ENCODE measurements at regions not wholly inside any gene's neighbourhood (a gene's known extent, or its start where the extent isn't known, plus 50 kb on each side); places are given as distances from the start of the nearest gene placed in this dataset.

- Histone ChIP-seq H3K9me3 (ENCODE audit: low read length) (no peaks in the 10 kb centered on the region), H3K9ac (ENCODE audit: low read length) (no peak overlapping the region), H3K4me1 (ENCODE audit: low read length) (no peaks in the 10 kb centered on the region), H3K79me2 (ENCODE audit: low read length) (no peaks in the 10 kb centered on the region), H4K20me1 (ENCODE audit: insufficient read depth, low read depth, low read length) (no peaks in the 10 kb centered on the region), H3K27me3 (ENCODE audit: low read length) (no peaks in the 10 kb centered on the region), H3K4me2 (ENCODE audit: low read depth, low read length, poor library complexity, severe bottlenecking) (no peak overlapping the region), H2AFZ (ENCODE audit: low read length) (no peak overlapping the region), H3K9me2 (replicated peaks; ENCODE audit: insufficient read depth, low read length) (no peaks in the 10 kb centered on the region), H3K36me3 (ENCODE audit: insufficient read depth, low read length) (no peaks in the 10 kb centered on the region), H3K4me3 (ENCODE audit: low read length) (no peak overlapping the region), H3K27ac (ENCODE audit: low read length) (no peak overlapping the region)
- no peak for DNase-seq
Observed at GRCh38 chr2:184504252-184504651, 94.1 kb upstream of the ZNF804A start.

- Histone ChIP-seq H3K27me3 (ENCODE audit: low read length) (no peaks in the 10 kb centered on the region), H3K36me3 (ENCODE audit: insufficient read depth, low read length) (no peaks in the 10 kb centered on the region), H4K20me1 (ENCODE audit: insufficient read depth, low read depth, low read length) (no peaks in the 10 kb centered on the region), H3K79me2 (ENCODE audit: low read length) (no peaks in the 10 kb centered on the region), H3K9ac (ENCODE audit: low read length) (no peak overlapping the region), H3K4me1 (ENCODE audit: low read length) (no peaks in the 10 kb centered on the region), H3K9me3 (ENCODE audit: low read length) (no peaks in the 10 kb centered on the region), H3K9me2 (replicated peaks; ENCODE audit: insufficient read depth, low read length) (no peaks in the 10 kb centered on the region; the same call in 1 of the 2 replicates), H3K4me3 (ENCODE audit: low read length) (no peak overlapping the region), H2AFZ (ENCODE audit: low read length) (no peak overlapping the region), H3K27ac (ENCODE audit: low read length) (no peak overlapping the region), H3K4me2 (ENCODE audit: low read depth, low read length, poor library complexity, severe bottlenecking) (no peak overlapping the region)
- DNase-seq, result no peak
Observed at GRCh38 chr2:184507254-184507653, 91.1 kb upstream of the ZNF804A start.

GRCh38 chr2:184517402-184517801, 80.9 kb upstream of the ZNF804A start:
- no peak for DNase-seq
- Histone ChIP-seq H3K4me1 (ENCODE audit: low read length) (no peaks in the 10 kb centered on the region), H3K4me2 (ENCODE audit: low read depth, low read length, poor library complexity, severe bottlenecking) (no peak overlapping the region), H3K9ac (ENCODE audit: low read length) (no peak overlapping the region), H3K36me3 (ENCODE audit: insufficient read depth, low read length) (no peaks in the 10 kb centered on the region), H3K27me3 (ENCODE audit: low read length) (no peaks in the 10 kb centered on the region), H3K27ac (ENCODE audit: low read length) (no peak overlapping the region), H3K4me3 (ENCODE audit: low read length) (no peak overlapping the region), H4K20me1 (ENCODE audit: insufficient read depth, low read depth, low read length) (no peaks in the 10 kb centered on the region), H2AFZ (ENCODE audit: low read length) (no peak overlapping the region), H3K9me3 (ENCODE audit: low read length) (no peaks in the 10 kb centered on the region), H3K9me2 (replicated peaks; ENCODE audit: insufficient read depth, low read length) (no peaks in the 10 kb centered on the region), H3K79me2 (ENCODE audit: low read length) (no peaks in the 10 kb centered on the region)

GRCh38 chr2:184520441-184520840, 77.9 kb upstream of the ZNF804A start:
- Histone ChIP-seq H3K79me2 (ENCODE audit: low read length) (no peaks in the 10 kb centered on the region), H3K4me3 (ENCODE audit: low read length) (no peak overlapping the region), H3K4me2 (ENCODE audit: low read depth, low read length, poor library complexity, severe bottlenecking) (no peak overlapping the region), H3K9me3 (ENCODE audit: low read length) (no peaks in the 10 kb centered on the region), H2AFZ (ENCODE audit: low read length) (no peak overlapping the region), H3K9ac (ENCODE audit: low read length) (no peak overlapping the region), H3K9me2 (replicated peaks; ENCODE audit: insufficient read depth, low read length) (no peaks in the 10 kb centered on the region), H3K36me3 (ENCODE audit: insufficient read depth, low read length) (no peaks in the 10 kb centered on the region), H3K27me3 (ENCODE audit: low read length) (no peaks in the 10 kb centered on the region), H3K27ac (ENCODE audit: low read length) (no peak overlapping the region), H3K4me1 (ENCODE audit: low read length) (no peaks in the 10 kb centered on the region), H4K20me1 (ENCODE audit: insufficient read depth, low read depth, low read length) (no peaks in the 10 kb centered on the region)
- no peak for DNase-seq

DNA sequence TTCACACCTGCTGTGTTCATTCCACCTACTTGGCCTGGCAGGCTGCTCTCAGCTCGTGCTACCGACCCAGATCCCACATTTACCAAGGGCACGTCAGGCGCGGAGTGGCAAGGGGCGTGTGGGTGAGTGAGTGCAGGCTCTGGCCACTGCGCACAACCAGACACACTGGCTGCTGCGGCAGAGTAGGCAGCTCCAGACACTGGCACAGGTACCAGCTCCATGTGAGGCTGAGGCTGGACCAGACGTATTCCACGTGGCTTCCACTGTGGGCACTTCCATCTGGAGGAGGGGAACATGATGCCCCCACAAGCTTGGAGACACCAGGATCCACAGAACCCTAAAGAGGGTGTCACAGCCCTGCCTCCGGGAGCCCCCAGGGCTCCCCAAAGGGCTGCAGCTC, 74.6 kb upstream of the ZNF804A start:
- no peak for DNase-seq
- Histone ChIP-seq H3K79me2 (ENCODE audit: low read length) (no peaks in the 10 kb centered on the region), H3K27me3 (ENCODE audit: low read length) (no peaks in the 10 kb centered on the region), H2AFZ (ENCODE audit: low read length) (no peak overlapping the region), H3K9me3 (ENCODE audit: low read length) (peaks cover 13% of the 10 kb centered on the region; the same call in 1 of the 2 replicates), H3K9me2 (replicated peaks; ENCODE audit: insufficient read depth, low read length) (no peaks in the 10 kb centered on the region), H3K36me3 (ENCODE audit: insufficient read depth, low read length) (no peaks in the 10 kb centered on the region), H3K4me2 (ENCODE audit: low read depth, low read length, poor library complexity, severe bottlenecking) (no peak overlapping the region), H4K20me1 (ENCODE audit: insufficient read depth, low read depth, low read length) (no peaks in the 10 kb centered on the region), H3K4me1 (ENCODE audit: low read length) (no peaks in the 10 kb centered on the region), H3K27ac (ENCODE audit: low read length) (no peak overlapping the region), H3K4me3 (ENCODE audit: low read length) (no peak overlapping the region), H3K9ac (ENCODE audit: low read length) (no peak overlapping the region)

DNA sequence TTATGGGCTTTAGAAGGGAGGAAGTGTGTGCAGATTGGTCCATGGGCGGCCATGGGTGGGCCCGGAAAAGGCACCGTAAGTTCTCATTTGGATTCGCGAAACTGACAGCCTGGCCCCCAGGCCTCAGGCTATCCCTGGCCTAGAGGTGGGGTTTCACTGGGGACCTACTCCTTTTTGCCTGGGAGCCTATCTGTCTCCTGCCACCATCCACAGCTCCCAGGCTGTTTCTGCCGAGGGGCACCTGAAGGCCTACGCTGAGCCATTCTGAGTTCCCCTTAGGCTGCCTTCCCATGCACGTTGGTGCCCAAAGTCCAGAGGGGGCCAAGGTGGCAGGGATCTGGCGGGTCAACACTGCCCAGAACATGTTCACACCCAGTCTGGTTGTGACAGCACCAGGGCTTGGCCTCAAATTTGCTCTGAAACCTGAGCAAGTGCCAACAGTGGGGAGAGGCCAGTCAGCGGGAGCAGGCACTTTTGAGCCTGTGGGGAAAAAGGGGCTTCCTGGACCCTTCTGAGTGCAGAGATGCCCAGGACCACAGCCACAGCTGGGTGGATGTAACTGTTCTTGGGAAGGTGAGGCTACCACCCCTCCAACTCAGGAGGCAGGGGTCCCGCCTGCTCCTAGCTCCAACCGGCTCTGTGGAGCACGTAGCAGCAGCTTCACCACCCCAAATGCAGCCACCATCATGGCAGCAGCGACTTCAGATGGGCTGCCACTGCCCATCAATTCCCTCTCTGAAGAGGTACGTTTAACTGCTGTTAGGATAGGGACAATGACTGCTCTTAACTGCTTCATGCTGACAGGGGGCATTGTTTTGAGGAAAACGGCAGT, 73.6 kb upstream of the ZNF804A start:
- no peak overlapping the region for H3K4me2 ChIP-seq (ENCODE audit: low read depth, low read length, poor library complexity, severe bottlenecking)
- H3K4me3 ChIP-seq (ENCODE audit: low read length), result no peak overlapping the region
- H4K20me1 ChIP-seq (ENCODE audit: insufficient read depth, low read depth, low read length), result no peaks in the 10 kb centered on the region
- no peaks in the 10 kb centered on the region for H3K4me1 ChIP-seq (ENCODE audit: low read length)
- no peak overlapping the region for H2AFZ ChIP-seq (ENCODE audit: low read length)
- DNase-seq, result no peak
- H3K9me3 ChIP-seq (ENCODE audit: low read length), result peaks cover 13% of the 10 kb centered on the region; the same call in 1 of the 2 replicates
- H3K79me2 ChIP-seq (ENCODE audit: low read length), result no peaks in the 10 kb centered on the region
- no peaks in the 10 kb centered on the region for H3K36me3 ChIP-seq (ENCODE audit: insufficient read depth, low read length)
- no peak overlapping the region for H3K27ac ChIP-seq (ENCODE audit: low read length)
- H3K9ac ChIP-seq (ENCODE audit: low read length), result no peak overlapping the region
- no peaks in the 10 kb centered on the region for H3K27me3 ChIP-seq (ENCODE audit: low read length)
- no peaks in the 10 kb centered on the region for H3K9me2 ChIP-seq (replicated peaks; ENCODE audit: insufficient read depth, low read length)

DNA sequence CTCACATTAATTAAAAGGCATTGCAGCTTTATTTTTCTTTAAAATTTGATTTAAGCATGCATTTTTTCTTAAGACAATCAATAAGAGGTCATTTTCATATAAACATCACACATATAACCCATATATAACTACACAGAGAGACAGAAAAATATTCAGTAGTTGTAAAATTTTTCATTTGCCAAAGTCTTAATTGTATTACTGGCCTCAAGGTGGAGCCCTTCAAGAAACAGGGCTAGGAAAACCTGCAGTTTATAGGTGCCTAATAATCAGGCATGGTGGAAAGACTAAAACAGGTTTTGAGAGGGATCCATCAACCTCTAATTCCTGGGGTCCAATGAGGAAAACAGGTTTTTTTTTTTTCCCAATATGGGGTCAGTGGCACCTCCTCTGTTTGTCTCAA, 71.3 kb upstream of the ZNF804A start:
- H3K36me3 ChIP-seq (ENCODE audit: insufficient read depth, low read length), result no peaks in the 10 kb centered on the region
- no peak overlapping the region for H3K4me3 ChIP-seq (ENCODE audit: low read length)
- no peak overlapping the region for H3K9ac ChIP-seq (ENCODE audit: low read length)
- H3K9me3 ChIP-seq (ENCODE audit: low read length), result peaks cover 13% of the 10 kb centered on the region; the same call in 1 of the 2 replicates
- no peak overlapping the region for H2AFZ ChIP-seq (ENCODE audit: low read length)
- H3K4me2 ChIP-seq (ENCODE audit: low read depth, low read length, poor library complexity, severe bottlenecking), result no peak overlapping the region
- no peaks in the 10 kb centered on the region for H3K79me2 ChIP-seq (ENCODE audit: low read length)
- no peaks in the 10 kb centered on the region for H3K27me3 ChIP-seq (ENCODE audit: low read length)
- no peaks in the 10 kb centered on the region for H3K4me1 ChIP-seq (ENCODE audit: low read length)
- H3K9me2 ChIP-seq (replicated peaks; ENCODE audit: insufficient read depth, low read length), result no peaks in the 10 kb centered on the region
- no peak overlapping the region for H3K27ac ChIP-seq (ENCODE audit: low read length)
- DNase-seq, result peak; percentile 62
- H4K20me1 ChIP-seq (ENCODE audit: insufficient read depth, low read depth, low read length), result no peaks in the 10 kb centered on the region

DNA sequence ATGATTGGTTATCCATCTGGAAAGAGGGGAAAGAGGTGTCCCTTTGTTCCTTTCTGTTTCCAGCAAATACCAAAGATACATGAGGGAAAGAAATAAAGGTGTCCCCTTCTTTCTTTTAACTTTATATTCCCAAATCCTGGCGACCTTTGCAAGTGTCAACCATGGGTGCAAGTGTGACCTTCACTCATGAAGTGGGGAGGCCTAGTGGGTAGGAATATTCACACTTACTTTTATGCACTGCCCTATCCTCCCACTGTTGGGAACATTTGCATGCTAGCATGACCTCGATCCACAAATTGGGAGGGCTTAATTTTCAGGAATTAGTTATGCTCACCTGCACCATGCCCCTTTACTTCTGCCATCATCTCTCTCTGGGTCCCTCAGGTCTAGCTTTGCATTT, 70.2 kb upstream of the ZNF804A start:
- no peak overlapping the region for H3K4me3 ChIP-seq (ENCODE audit: low read length)
- no peak overlapping the region for H3K27ac ChIP-seq (ENCODE audit: low read length)
- H3K4me2 ChIP-seq (ENCODE audit: low read depth, low read length, poor library complexity, severe bottlenecking), result no peak overlapping the region
- H2AFZ ChIP-seq (ENCODE audit: low read length), result no peak overlapping the region
- no peaks in the 10 kb centered on the region for H3K27me3 ChIP-seq (ENCODE audit: low read length)
- H3K9ac ChIP-seq (ENCODE audit: low read length), result no peak overlapping the region
- peaks cover 13% of the 10 kb centered on the region; the same call in 1 of the 2 replicates for H3K9me3 ChIP-seq (ENCODE audit: low read length)
- no peaks in the 10 kb centered on the region for H4K20me1 ChIP-seq (ENCODE audit: insufficient read depth, low read depth, low read length)
- no peaks in the 10 kb centered on the region for H3K4me1 ChIP-seq (ENCODE audit: low read length)
- no peaks in the 10 kb centered on the region for H3K79me2 ChIP-seq (ENCODE audit: low read length)
- no peak for DNase-seq
- H3K36me3 ChIP-seq (ENCODE audit: insufficient read depth, low read length), result no peaks in the 10 kb centered on the region
- no peaks in the 10 kb centered on the region for H3K9me2 ChIP-seq (replicated peaks; ENCODE audit: insufficient read depth, low read length)
